ENCODE measurements at regions not wholly inside any gene's neighbourhood (a gene's known extent, or its start where the extent isn't known, plus 50 kb on each side); places are given as distances from the start of the nearest gene placed in this dataset.

- no peaks in the 10 kb centered on the region for H3K36me3 Mint-ChIP-seq (ENCODE audit: insufficient read depth, unreplicated experiment)
- BruUV-seq (replicated peaks): no TSS peak
- POLR2A ChIA-PET: no interaction called here
- H3K27ac Mint-ChIP-seq (ENCODE audit: low read depth, unreplicated experiment): no peak overlapping the region
- no peaks in the 10 kb centered on the region for H3K9me3 Mint-ChIP-seq (ENCODE audit: unreplicated experiment)
- CTCF ChIA-PET: interaction anchor here (0.6 to 1.3 kb wide), 3 partner anchors 25 to 649 kb away, joined by 3 read pairs; no protein-coding TSS in a partner anchor
- no peak for DNase-seq (ENCODE audit: unreplicated experiment)
- no peak overlapping the region for H3K4me3 Mint-ChIP-seq (ENCODE audit: unreplicated experiment)
- H3K27me3 Mint-ChIP-seq (ENCODE audit: insufficient read depth, unreplicated experiment): no peaks in the 10 kb centered on the region
- H3K4me1 Mint-ChIP-seq (ENCODE audit: insufficient read depth, unreplicated experiment): no peaks in the 10 kb centered on the region
- TF ChIP-seq CTCF (IDR thresholded peaks at IDR 0.05; ENCODE audit: unreplicated experiment): no peak
- intact Hi-C loops (cut with micrococcal nuclease): no loop called here
Observed at GRCh38 chr6:51415501-51415900, 596.8 kb downstream of the TFAP2B start.

- POLR2A ChIA-PET: interaction anchor here (1.4 kb wide), 1 partner anchor 8 kb away, joined by 3 read pairs; no protein-coding TSS in a partner anchor
- CTCF ChIA-PET: interaction anchor here (0.6 kb wide), 2 partner anchors 43 to 615 kb away, joined by 3 to 5 read pairs; no protein-coding TSS in a partner anchor
- Mint-ChIP-seq H3K9me3 (ENCODE audit: unreplicated experiment) (no peaks in the 10 kb centered on the region), H3K36me3 (ENCODE audit: insufficient read depth, unreplicated experiment) (no peaks in the 10 kb centered on the region), H3K4me1 (ENCODE audit: insufficient read depth, unreplicated experiment) (peaks cover 5% of the 10 kb centered on the region), H3K27me3 (ENCODE audit: insufficient read depth, unreplicated experiment) (no peaks in the 10 kb centered on the region), H3K27ac (ENCODE audit: low read depth, unreplicated experiment) (no peak overlapping the region), H3K4me3 (ENCODE audit: unreplicated experiment) (no peak overlapping the region)
- TF ChIP-seq CTCF (IDR thresholded peaks at IDR 0.05; ENCODE audit: unreplicated experiment): no peak
- DNase-seq (ENCODE audit: unreplicated experiment): no peak
- intact Hi-C loops (cut with micrococcal nuclease): no loop called here
- no TSS peak for BruUV-seq (replicated peaks)
Observed at GRCh38 chr6:51429017-51429712, 610.5 kb downstream of the TFAP2B start.

- no peak overlapping the region for H3K27ac Mint-ChIP-seq (ENCODE audit: low read depth, unreplicated experiment)
- intact Hi-C loops (cut with micrococcal nuclease): no loop called here
- no peak for DNase-seq (ENCODE audit: unreplicated experiment)
- peaks cover 5% of the 10 kb centered on the region for H3K4me1 Mint-ChIP-seq (ENCODE audit: insufficient read depth, unreplicated experiment)
- CTCF ChIA-PET: no interaction called here
- no peaks in the 10 kb centered on the region for H3K9me3 Mint-ChIP-seq (ENCODE audit: unreplicated experiment)
- TF ChIP-seq CTCF (IDR thresholded peaks at IDR 0.05; ENCODE audit: unreplicated experiment): no peak
- H3K36me3 Mint-ChIP-seq (ENCODE audit: insufficient read depth, unreplicated experiment): no peaks in the 10 kb centered on the region
- no peak overlapping the region for H3K4me3 Mint-ChIP-seq (ENCODE audit: unreplicated experiment)
- POLR2A ChIA-PET: no interaction called here
- H3K27me3 Mint-ChIP-seq (ENCODE audit: insufficient read depth, unreplicated experiment): no peaks in the 10 kb centered on the region
- BruUV-seq (replicated peaks): no TSS peak
Observed at GRCh38 chr6:51430589-51430988, 611.9 kb downstream of the TFAP2B start.

- DNase-seq (ENCODE audit: unreplicated experiment): peak; percentile 37
Observed at GRCh38 chr6:51432481-51432880, 613.8 kb downstream of the TFAP2B start.

More at GRCh38 chr6:51432481-51432880, 613.8 kb downstream of the TFAP2B start:
- ChIA-PET CTCF (no interaction called here), POLR2A (no interaction called here)
- no peaks in the 10 kb centered on the region for H3K9me3 Mint-ChIP-seq (ENCODE audit: unreplicated experiment)
- H3K27ac Mint-ChIP-seq (ENCODE audit: low read depth, unreplicated experiment): no peak overlapping the region
- no peak for TF ChIP-seq CTCF (IDR thresholded peaks at IDR 0.05; ENCODE audit: unreplicated experiment)
- H3K36me3 Mint-ChIP-seq (ENCODE audit: insufficient read depth, unreplicated experiment): no peaks in the 10 kb centered on the region
- peaks cover 5% of the 10 kb centered on the region for H3K4me1 Mint-ChIP-seq (ENCODE audit: insufficient read depth, unreplicated experiment)
- no peak overlapping the region for H3K4me3 Mint-ChIP-seq (ENCODE audit: unreplicated experiment)
- intact Hi-C loops (cut with micrococcal nuclease): no loop called here
- BruUV-seq (replicated peaks): no TSS peak
- H3K27me3 Mint-ChIP-seq (ENCODE audit: insufficient read depth, unreplicated experiment): no peaks in the 10 kb centered on the region

Measured in MCF 10A (cell line).